Chondrocyte (in vitro differentiated cells): ENCODE measurements at regions not wholly inside any gene's neighbourhood (a gene's known extent, or its start where the extent isn't known, plus 50 kb on each side); places are given as distances from the start of the nearest gene placed in this dataset.

Experiments used
- DNase-seq: peaks from one replicate; pipeline ENCODE4 v3.0.0; 2021; ENCODE audit warnings: mixed read lengths, low spot score
- H3K27ac Mint-ChIP-seq: one replicate; pipeline ENCODE4 v1.8.0; 2021; ENCODE audit warnings: mild to moderate bottlenecking, moderate library complexity, mixed read lengths; ENCODE audit not compliant: unreplicated experiment
- H3K27me3 Mint-ChIP-seq: 2 replicates; pipeline ENCODE4 v1.8.0; 2021; ENCODE audit warnings: low read depth, mixed read lengths
- H3K36me3 Mint-ChIP-seq: 2 replicates; pipeline ENCODE4 v1.8.0; 2021; ENCODE audit warnings: low read depth, mixed read lengths
- H3K4me1 Mint-ChIP-seq: 2 replicates; pipeline ENCODE4 v1.8.0; 2021; ENCODE audit warnings: low read depth, mild to moderate bottlenecking, mixed read lengths
- H3K4me3 Mint-ChIP-seq: one replicate; pipeline ENCODE4 v1.8.0; 2021; ENCODE audit warnings: mild to moderate bottlenecking, moderate library complexity, mixed read lengths; ENCODE audit not compliant: unreplicated experiment
- H3K9me3 Mint-ChIP-seq: 2 replicates; pipeline ENCODE4 v1.8.0; 2021; ENCODE audit warnings: low read depth, mixed read lengths
- CTCF ChIP-seq: fragments of 200-600 bp; sonication (generic); IDR thresholded peaks from 2 replicates; pipeline ENCODE4 v1.5.0; 2021; ENCODE audit warnings: antibody characterized with exemption, mild to moderate bottlenecking, moderate library complexity

- Mint-ChIP-seq H3K27me3 (no peaks in the 10 kb centered on the region), H3K4me1 (peaks cover 30% of the 10 kb centered on the region), H3K27ac (peak overlapping the region; percentile 68), H3K4me3 (no peak overlapping the region), H3K36me3 (no peaks in the 10 kb centered on the region), H3K9me3 (no peaks in the 10 kb centered on the region)
- DNase-seq: no peak
- no peak for TF ChIP-seq CTCF
Measured at GRCh38 chr7:46714904-46715303, 793.8 kb upstream of the IGFBP3 start.

GRCh38 chr7:46713868-46714596 is 793.0 kb upstream of the IGFBP3 start:
- H3K36me3 Mint-ChIP-seq: no peaks in the 10 kb centered on the region

GRCh38 chr7:46710927-46711326 is 789.9 kb upstream of the IGFBP3 start:
- no peak for TF ChIP-seq CTCF
- Mint-ChIP-seq H3K4me1 (peaks cover 35% of the 10 kb centered on the region), H3K27me3 (no peaks in the 10 kb centered on the region), H3K4me3 (no peak overlapping the region), H3K9me3 (no peaks in the 10 kb centered on the region), H3K27ac (no peak overlapping the region), H3K36me3 (no peaks in the 10 kb centered on the region)
- no peak for DNase-seq

More at GRCh38 chr7:46713868-46714596, 793.0 kb upstream of the IGFBP3 start:
- Mint-ChIP-seq H3K27me3 (no peaks in the 10 kb centered on the region), H3K4me1 (peaks cover 30% of the 10 kb centered on the region), H3K4me3 (no peak overlapping the region), H3K27ac (no peak overlapping the region), H3K9me3 (no peaks in the 10 kb centered on the region)
- no peak for DNase-seq
- TF ChIP-seq CTCF: no peak

- H3K27me3 Mint-ChIP-seq: no peaks in the 10 kb centered on the region
- peaks cover 44% of the 10 kb centered on the region for H3K4me1 Mint-ChIP-seq
- no peak overlapping the region for H3K4me3 Mint-ChIP-seq
- DNase-seq: no peak
- H3K9me3 Mint-ChIP-seq: no peaks in the 10 kb centered on the region
- TF ChIP-seq CTCF: no peak
- H3K27ac Mint-ChIP-seq: no peak overlapping the region
- H3K36me3 Mint-ChIP-seq: no peaks in the 10 kb centered on the region
Measured at GRCh38 chr7:46707973-46708372, 786.9 kb upstream of the IGFBP3 start.

- H3K27me3 Mint-ChIP-seq: no peaks in the 10 kb centered on the region
- H3K9me3 Mint-ChIP-seq: no peaks in the 10 kb centered on the region
- no peak for TF ChIP-seq CTCF
- no peak for DNase-seq
- no peak overlapping the region for H3K4me3 Mint-ChIP-seq
- H3K27ac Mint-ChIP-seq: peak overlapping the region; percentile 66
- peaks cover 36% of the 10 kb centered on the region for H3K4me1 Mint-ChIP-seq
- H3K36me3 Mint-ChIP-seq: no peaks in the 10 kb centered on the region
Measured at GRCh38 chr7:46705386-46706255, 784.5 kb upstream of the IGFBP3 start.
